HG03280 (cell line): ENCODE measurements at regions not wholly inside any gene's neighbourhood (a gene's known extent, or its start where the extent isn't known, plus 50 kb on each side); places are given as distances from the start of the nearest gene placed in this dataset.
"Not testable (repeated sequence)": the region's sequence is repeated elsewhere in the genome, so short reads cannot be mapped to it uniquely, and the experiment has no call there.

Experiments
- ATAC-seq: cut with Tn5 transposase; IDR thresholded peaks from one replicate; pipeline ENCODE4 v1.9.1; 2021; ENCODE audit warnings: mild to moderate bottlenecking, moderate library complexity; ENCODE audit not compliant: unreplicated experiment

- ATAC-seq = no peak
Observed at GRCh38 chr5:106089073-106089472, 1581.7 kb downstream of the EFNA5 start.

DNA sequence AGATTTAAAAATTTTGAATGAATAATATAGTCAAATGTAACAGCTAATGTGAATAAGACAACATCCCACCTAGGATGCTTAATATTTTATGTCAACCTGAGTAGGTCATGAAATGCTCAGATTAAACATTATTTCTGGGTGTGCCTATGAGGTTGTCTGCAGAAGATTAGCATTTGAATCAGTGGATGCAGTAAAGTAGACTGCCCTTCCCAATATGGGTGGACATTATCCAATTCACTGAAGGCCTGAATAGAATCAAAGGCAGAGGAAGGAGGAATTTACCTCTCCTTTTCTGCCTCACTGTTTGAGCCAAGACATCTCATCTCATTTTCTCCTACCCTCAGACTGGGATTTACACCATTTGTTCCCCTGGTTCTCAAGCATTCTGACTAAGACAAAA is 1582.3 kb downstream of the EFNA5 start:
- no peak for ATAC-seq

GRCh38 chr5:106086352-106086751 is 1584.4 kb downstream of the EFNA5 start:
- ATAC-seq = no peak

- no peak for ATAC-seq
Observed at GRCh38 chr5:106085556-106085955, 1585.2 kb downstream of the EFNA5 start.

DNA sequence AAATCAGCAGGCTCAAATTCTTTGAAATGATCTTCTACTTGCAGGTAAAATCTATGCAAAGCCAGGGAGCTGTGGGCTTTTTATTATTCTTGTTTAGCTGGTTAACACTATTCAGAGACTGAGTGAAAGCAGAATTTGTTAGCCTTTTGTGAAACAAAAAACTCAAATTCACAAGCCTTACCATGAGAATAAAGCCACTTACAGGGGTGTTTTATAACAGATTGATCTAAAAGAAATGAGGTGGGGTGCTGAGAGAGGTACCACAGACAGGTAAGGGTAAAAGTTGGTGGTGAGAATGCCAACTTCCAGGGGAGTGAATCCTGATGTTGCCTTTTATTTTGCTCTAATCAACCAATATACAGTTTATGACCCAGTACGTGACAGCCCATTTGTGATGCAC is 1585.6 kb downstream of the EFNA5 start:
- ATAC-seq = no peak

DNA sequence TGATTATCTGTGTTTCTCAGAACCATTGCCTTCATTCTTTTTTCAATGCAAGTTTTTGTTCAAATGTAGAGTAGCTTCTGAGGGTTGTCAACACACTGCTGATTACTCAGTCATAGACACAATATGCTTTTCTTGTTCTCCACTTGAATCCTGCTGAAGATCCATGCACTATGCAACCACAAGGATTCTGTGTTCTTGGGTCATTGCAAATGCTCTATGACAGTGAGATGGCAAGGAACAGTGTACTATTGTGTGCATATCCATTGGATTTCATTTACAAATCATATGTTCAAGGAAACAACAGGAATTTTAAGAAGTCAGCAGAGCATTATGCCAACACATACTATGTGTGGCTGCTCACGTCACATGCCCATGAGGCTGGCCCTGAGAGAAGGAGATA is 1590.2 kb downstream of the EFNA5 start:
- ATAC-seq = no peak

- no peak for ATAC-seq
Observed at GRCh38 chr5:106076655-106077054, 1594.1 kb downstream of the EFNA5 start.

DNA sequence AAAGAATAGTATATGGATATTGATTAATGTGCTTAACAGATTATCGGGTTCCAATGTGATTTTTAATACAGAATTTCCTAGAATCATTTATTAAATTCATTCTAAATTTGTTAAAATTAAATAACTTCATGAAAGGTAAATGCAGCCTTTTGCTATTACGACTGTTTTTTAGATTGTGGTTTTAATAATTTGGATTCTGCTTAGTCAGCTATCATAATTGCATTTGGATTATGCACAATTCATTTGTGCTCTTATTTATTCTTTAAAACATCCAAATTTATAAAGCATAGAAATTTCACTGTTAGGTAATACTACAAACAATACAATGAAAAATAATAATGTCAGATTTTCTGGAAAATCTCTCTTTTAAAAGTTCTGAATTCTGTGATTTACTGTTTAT is 1598.5 kb downstream of the EFNA5 start:
- ATAC-seq = no peak

- no peak for ATAC-seq
Observed at GRCh38 chr5:106047341-106047740, 1623.4 kb downstream of the EFNA5 start.

GRCh38 chr5:106032069-106032468 is 1638.7 kb downstream of the EFNA5 start:
- ATAC-seq = not testable (repeated sequence)

DNA sequence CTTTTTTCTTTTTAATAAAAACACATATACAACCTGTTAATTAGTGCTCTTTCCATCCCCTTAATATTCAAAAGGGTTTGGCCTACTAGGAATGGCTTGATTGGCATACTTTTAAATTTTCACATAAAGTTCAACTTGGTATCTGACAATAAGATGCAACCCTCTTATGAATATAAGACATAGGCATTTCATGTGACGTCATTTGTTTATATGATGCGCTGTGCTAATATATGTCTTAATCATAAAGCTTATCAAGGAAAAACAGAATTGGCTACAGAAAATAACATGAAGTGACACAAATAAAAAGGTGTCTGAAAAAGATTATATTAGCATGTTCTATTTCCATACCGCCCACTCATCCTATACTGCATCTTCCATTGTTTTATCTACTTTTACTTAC is 1642.4 kb downstream of the EFNA5 start:
- no peak for ATAC-seq

DNA sequence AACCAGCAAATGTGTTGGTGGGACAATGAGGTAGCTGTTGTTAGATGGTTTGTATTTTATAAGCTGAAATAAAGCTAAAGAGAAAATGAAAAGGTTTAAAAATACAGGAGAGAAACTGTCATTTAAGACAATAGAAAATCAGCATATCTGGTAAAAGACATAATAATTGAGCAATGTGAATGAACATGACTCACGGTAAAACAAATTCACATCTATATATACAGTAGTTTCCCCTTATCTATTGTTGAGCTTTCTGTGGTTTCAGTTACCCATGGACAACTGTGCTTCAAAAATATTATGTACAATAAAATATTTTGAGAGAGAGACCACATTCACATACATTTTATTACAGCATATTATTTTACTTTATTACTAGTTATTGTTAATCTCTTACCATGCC is 1649.8 kb downstream of the EFNA5 start:
- ATAC-seq = no peak

GRCh38 chr5:106019261-106019660 is 1651.5 kb downstream of the EFNA5 start:
- no peak for ATAC-seq

DNA sequence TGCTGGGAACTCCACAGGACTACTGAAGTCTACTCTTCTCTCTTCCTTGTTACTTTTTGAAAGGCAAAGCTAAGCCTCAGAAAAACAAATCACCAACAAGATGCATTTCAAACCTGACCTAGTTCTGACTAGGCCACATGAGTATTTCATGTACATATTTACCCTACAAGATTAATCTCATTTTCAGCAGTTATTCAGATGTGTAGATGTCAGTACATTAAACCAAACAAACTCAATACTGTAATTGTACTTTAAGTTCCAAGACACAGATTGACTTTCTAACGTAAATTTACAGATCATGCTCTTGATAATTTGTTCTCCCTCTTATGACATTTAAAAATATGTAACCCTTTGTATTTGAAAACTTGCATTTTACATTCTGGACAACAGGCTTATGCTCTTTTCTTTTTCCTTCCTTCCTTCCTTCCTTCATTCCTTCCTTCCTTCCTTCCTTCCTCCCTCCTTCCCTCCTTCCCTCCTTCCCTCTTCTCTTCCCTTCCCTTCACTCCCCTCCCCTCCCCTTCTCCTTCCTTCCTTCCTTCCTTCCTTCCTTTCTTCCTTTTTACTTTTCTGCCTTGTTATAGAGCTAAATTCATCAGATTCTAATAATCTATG is 1653.4 kb downstream of the EFNA5 start:
- no peak for ATAC-seq

- ATAC-seq = no peak
Observed at GRCh38 chr5:106014262-106014661, 1656.5 kb downstream of the EFNA5 start.

GRCh38 chr5:106006242-106006641 is 1664.5 kb downstream of the EFNA5 start:
- ATAC-seq = no peak

- not testable (repeated sequence) for ATAC-seq
Observed at GRCh38 chr5:105998991-105999390, 1671.7 kb downstream of the EFNA5 start.

- no peak for ATAC-seq
Observed at GRCh38 chr5:105993027-105993426, 1677.7 kb downstream of the EFNA5 start.

DNA sequence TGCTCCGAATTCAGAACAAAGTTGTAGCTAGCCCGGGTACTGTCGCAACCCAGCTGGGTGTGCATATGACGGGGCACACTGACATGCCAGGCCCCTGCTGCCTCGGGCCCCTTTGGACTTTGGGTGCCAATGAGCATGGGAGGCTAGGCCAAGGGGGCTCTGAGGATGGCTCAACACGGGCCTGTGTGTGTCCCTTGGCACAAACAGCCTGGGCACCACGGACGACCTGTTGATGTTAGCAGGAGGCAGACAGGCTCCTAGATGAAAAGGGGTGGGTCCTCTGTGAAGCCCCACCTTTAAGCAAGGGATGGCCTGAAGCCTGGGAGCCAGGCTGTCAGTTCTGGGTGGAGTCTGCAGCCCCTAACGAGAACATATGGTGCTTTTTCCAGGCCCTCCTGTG is 1688.2 kb downstream of the EFNA5 start:
- ATAC-seq = no peak

- no peak for ATAC-seq
Observed at GRCh38 chr5:105978011-105978410, 1692.7 kb downstream of the EFNA5 start.

DNA sequence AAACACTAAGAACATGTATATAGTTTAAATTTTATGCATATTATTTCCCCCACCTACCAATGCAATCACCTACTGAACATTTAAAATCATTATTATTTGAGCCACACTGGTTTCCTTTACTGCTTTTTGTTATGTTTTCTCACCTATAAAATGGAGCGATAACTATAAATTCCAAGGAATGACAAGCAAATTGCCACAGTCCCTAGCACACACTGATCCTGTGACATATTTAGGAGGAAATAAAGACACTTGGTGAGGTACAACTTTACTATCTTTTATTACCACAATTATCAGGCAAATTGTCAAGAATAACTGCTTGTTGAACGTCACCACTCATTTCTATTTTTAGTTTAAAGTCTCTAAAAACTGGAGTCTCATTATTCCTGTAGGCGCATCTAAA is 1693.6 kb downstream of the EFNA5 start:
- no peak for ATAC-seq

DNA sequence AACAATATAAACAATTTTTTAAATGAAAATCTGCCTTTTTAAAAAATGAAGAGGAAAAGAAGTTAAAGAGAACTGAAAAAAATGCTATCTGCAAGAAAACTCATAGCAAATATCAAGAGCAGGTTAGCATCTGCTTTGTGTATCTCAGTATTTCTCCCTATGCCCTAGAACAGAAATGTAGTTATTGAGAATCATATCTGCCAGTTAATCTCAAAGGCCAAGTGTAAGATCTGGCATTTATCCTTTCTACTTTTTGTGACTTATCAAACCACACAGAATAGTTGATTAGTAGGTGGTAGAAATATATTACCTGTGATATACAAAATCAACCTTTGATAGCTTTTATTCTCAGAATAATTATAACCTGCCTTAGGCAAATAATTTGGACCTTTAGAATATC is 1699.8 kb downstream of the EFNA5 start:
- ATAC-seq = no peak

GRCh38 chr5:105968981-105969380 is 1701.8 kb downstream of the EFNA5 start:
- no peak for ATAC-seq
